Transverse colon (tissue), 4 donors: ENCODE measurements at regions not wholly inside any gene's neighbourhood (a gene's known extent, or its start where the extent isn't known, plus 50 kb on each side); places are given as distances from the start of the nearest gene placed in this dataset.

Experiments used
- DNase-seq: peaks from one replicate; pipeline ENCODE4 v3.0.0-alpha.2; 2019
- H3K27ac ChIP-seq, 4 donors: fragments of 200-600 bp; sonication (generic); 2 replicates each; pipeline ENCODE4 v1.5.1; 2016 to 2018; ENCODE audit warnings: inconsistent platforms in 4 of 4
- H3K27me3 ChIP-seq: fragments of 200-600 bp; sonication (generic); 2 replicates; pipeline ENCODE4 v1.5.1; 2017; ENCODE audit warnings: inconsistent platforms
- H3K36me3 ChIP-seq, 4 donors: fragments of 200-600 bp; sonication (generic); 2 replicates each; pipeline ENCODE4 v1.5.1; 2017 to 2019; ENCODE audit warnings: inconsistent platforms in 4 of 4
- H3K4me1 ChIP-seq, 4 donors: fragments of 200-600 bp; sonication (generic); 2 replicates each; pipeline ENCODE4 v1.5.1; 2017 to 2020; ENCODE audit warnings: inconsistent platforms in 4 of 4
- H3K4me3 ChIP-seq, 4 donors: fragments of 200-600 bp; sonication (generic); 1 replicate in 1 of 4; 2 replicates in 3 of 4; pipeline versions ENCODE4 v1.5.1 to v1.6.1; 2017 to 2019; ENCODE audit warnings: inconsistent platforms in 4 of 4
- H3K9me3 ChIP-seq, 2 donors: fragments of 200-600 bp; sonication (generic); 2 replicates each; pipeline ENCODE4 v1.5.1; 2017 to 2019; ENCODE audit warnings: inconsistent platforms in 2 of 2
- EP300 ChIP-seq: sonication (generic); formaldehyde crosslinking; IDR thresholded peaks from one replicate; pipeline ENCODE4 v1.6.1; 2017; ENCODE audit warnings: antibody characterized with exemption, low read depth
- POLR2A ChIP-seq: fragments of 450-650 bp; IDR thresholded peaks from one replicate; pipeline ENCODE4 v1.6.1; 2016; ENCODE audit warnings: antibody characterized with exemption, mild to moderate bottlenecking, moderate library complexity
- POLR2AphosphoS5 ChIP-seq, 3 donors: sonication (generic); formaldehyde crosslinking; IDR thresholded peaks; one replicate each; pipeline ENCODE4 v1.6.1; 2016; ENCODE audit warnings: antibody characterized with exemption in 3 of 3
- WGBS, 2 donors: methylation state at CpG; one replicate each; pipeline ENCODE4 v1.1.5; 2018; ENCODE audit warnings: low coverage in 1 of 2; 5-methylcytosine and 5-hydroxymethylcytosine counted together
- in situ Hi-C, 4 donors: fragments of 200-750 bp; cut with MboI; loops; one replicate each; pipeline versions ENCODE4 v1.15.0 to v1.15.1; 2017; ENCODE audit warnings: low sequenced_read_pairs in 3 of 4, low pct_ligation_motif_present in 1 of 4, low pct_unique_long_range_greater_than_20kb in 1 of 4
- intact Hi-C: fragments of 100-400 bp; cut with DNase I; formaldehyde crosslinking; loops from one replicate; pipeline ENCODE4 v1.15.1; 2023; ENCODE audit warnings: low total_unique reads
- TF ChIP-seq, protein P1 (sequence below), 5 experiments: fragments of 200-600 bp in 3 of 5; fragments of 450-650 bp in 2 of 5; sonication (generic) in 3 of 5; IDR thresholded peaks; 1 replicate in 2 of 5; 2 replicates in 3 of 5; pipeline ENCODE4 v1.5.1; 2016 to 2017; ENCODE audit warnings: antibody characterized with exemption in 5 of 5, inconsistent platforms in 3 of 5, mild to moderate bottlenecking in 2 of 5, moderate library complexity in 1 of 5

DNA sequence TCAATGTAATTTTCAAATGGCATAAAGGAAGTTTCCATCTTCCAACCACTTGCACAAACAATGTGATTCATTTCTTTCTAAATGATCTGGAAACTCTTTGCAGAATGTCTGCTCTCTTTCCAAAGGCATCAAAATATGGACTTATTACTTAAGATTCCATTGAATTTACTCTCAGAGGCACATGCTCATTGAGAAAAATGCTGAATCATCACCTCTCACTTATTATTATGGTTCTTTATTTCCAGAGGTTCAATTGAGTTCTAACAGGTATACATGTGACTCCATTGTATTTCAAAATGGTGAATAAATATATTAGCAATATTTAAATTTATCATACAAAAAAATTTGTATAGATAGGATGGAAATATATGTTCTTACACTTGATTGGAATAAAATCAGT, 1140.6 kb downstream of the EFNA5 start:
- Histone ChIP-seq H3K4me1 (no peaks in the 10 kb centered on the region), H3K9me3 (no peaks in the 10 kb centered on the region), H3K4me3 (no peak overlapping the region), H3K36me3 (no peaks in the 10 kb centered on the region), H3K27ac (no peak overlapping the region), H3K27me3 (no peaks in the 10 kb centered on the region)
- DNase-seq = no peak
- intact Hi-C loops (no loop called here), in situ Hi-C loops (no loop called here)
- TF ChIP-seq EP300 = no peak
- TF ChIP-seq, protein P1, sequence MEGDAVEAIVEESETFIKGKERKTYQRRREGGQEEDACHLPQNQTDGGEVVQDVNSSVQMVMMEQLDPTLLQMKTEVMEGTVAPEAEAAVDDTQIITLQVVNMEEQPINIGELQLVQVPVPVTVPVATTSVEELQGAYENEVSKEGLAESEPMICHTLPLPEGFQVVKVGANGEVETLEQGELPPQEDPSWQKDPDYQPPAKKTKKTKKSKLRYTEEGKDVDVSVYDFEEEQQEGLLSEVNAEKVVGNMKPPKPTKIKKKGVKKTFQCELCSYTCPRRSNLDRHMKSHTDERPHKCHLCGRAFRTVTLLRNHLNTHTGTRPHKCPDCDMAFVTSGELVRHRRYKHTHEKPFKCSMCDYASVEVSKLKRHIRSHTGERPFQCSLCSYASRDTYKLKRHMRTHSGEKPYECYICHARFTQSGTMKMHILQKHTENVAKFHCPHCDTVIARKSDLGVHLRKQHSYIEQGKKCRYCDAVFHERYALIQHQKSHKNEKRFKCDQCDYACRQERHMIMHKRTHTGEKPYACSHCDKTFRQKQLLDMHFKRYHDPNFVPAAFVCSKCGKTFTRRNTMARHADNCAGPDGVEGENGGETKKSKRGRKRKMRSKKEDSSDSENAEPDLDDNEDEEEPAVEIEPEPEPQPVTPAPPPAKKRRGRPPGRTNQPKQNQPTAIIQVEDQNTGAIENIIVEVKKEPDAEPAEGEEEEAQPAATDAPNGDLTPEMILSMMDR (IDR thresholded peaks at IDR 0.05) = no peak
- no peak for TF ChIP-seq POLR2A
- no peak for TF ChIP-seq POLR2AphosphoS5 (IDR thresholded peaks at IDR 0.05)

DNA sequence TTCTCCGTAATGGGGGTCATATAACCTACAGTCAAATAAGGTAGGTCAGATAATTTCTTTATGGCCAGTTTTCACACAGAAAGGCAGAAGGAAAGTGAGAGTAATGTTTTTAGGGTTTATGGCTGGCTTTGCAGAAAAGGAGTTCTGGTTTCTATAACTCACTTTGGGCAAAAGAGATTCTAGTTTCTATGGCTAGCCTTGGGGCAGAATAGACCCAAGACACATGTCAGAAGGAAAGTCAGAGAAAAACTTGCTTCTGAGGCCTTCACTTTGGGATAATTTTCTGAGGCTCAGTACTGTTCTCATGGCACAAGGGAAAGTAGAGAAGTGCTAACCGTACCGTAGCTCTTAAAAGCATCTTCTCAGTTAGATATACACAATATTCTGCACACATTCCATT, 1145.3 kb downstream of the EFNA5 start:
- WGBS, 2 donors = 88 to 91% methylated on average over 3 of the region's 3 CpGs
- no peaks in the 10 kb centered on the region for H3K9me3 ChIP-seq
- H3K27me3 ChIP-seq = no peaks in the 10 kb centered on the region
- H3K4me1 ChIP-seq = peaks cover 0 to 4% (median 0%) of the 10 kb centered on the region in 4 donors
- intact Hi-C loops (no loop called here), in situ Hi-C loops (no loop called here)
- no peak overlapping the region for H3K27ac ChIP-seq
- TF ChIP-seq, protein P1 (IDR thresholded peaks at IDR 0.05) = no peak
- no peak for TF ChIP-seq POLR2AphosphoS5 (IDR thresholded peaks at IDR 0.05)
- TF ChIP-seq EP300 = no peak
- TF ChIP-seq POLR2A = no peak
- no peak overlapping the region for H3K4me3 ChIP-seq
- no peak for DNase-seq
- H3K36me3 ChIP-seq = no peaks in the 10 kb centered on the region

- DNase-seq = no peak
- H3K9me3 ChIP-seq = no peaks in the 10 kb centered on the region
- H3K4me3 ChIP-seq = no peak overlapping the region
- TF ChIP-seq POLR2A (no peak), POLR2AphosphoS5 (IDR thresholded peaks at IDR 0.05) (no peak)
- no peak overlapping the region for H3K27ac ChIP-seq
- H3K36me3 ChIP-seq = no peaks in the 10 kb centered on the region
- H3K27me3 ChIP-seq = no peaks in the 10 kb centered on the region
- peaks cover 0 to 4% (median 0%) of the 10 kb centered on the region in 4 donors for H3K4me1 ChIP-seq
- intact Hi-C loops = no loop called here
- in situ Hi-C loops = no loop called here
These were observed 1146.9 kb downstream of the EFNA5 start for GRCh38 chr5:106523852-106524251.

DNA sequence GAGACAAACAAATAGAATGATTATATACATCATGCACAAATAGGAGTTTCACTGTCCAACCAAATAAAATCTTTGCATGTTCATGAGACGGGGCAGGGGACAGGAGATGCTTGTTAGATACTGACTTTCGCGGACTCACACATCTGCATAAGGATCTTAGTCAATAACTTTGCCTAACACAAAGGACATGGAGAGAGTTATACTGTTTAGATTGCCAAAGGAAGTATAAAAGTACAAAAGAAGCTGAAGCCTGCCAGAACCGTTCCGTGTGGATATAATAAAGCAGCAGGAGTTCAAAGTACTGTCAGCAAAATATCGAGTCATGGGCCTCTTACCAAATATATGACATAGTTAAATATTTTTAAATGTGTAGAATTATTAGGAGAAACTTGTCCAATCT, 1148.4 kb downstream of the EFNA5 start:
- intact Hi-C loops (no loop called here), in situ Hi-C loops (no loop called here)
- Histone ChIP-seq H3K4me1 (peaks cover 0 to 4% (median 0%) of the 10 kb centered on the region in 4 donors), H3K4me3 (no peak overlapping the region), H3K27ac (no peak overlapping the region), H3K36me3 (no peaks in the 10 kb centered on the region), H3K27me3 (no peaks in the 10 kb centered on the region), H3K9me3 (no peaks in the 10 kb centered on the region)
- no peak for DNase-seq
- 23 to 49% methylated on average over 6 of the region's 6 CpGs for WGBS, 2 donors
- no peak for TF ChIP-seq POLR2A
- TF ChIP-seq, protein P1 (IDR thresholded peaks at IDR 0.05) = no peak
- TF ChIP-seq POLR2AphosphoS5 (IDR thresholded peaks at IDR 0.05) = no peak
- TF ChIP-seq EP300 = no peak

GRCh38 chr5:106521701-106522100, 1149.0 kb downstream of the EFNA5 start:
- WGBS, 2 donors = 68 to 83% methylated on average over 1 to 2 of the region's 2 CpGs

More at GRCh38 chr5:106521701-106522100, 1149.0 kb downstream of the EFNA5 start:
- Histone ChIP-seq H3K4me1 (peaks cover 0 to 4% (median 0%) of the 10 kb centered on the region in 4 donors), H3K4me3 (no peak overlapping the region), H3K36me3 (no peaks in the 10 kb centered on the region), H3K27ac (no peak overlapping the region), H3K9me3 (no peaks in the 10 kb centered on the region), H3K27me3 (no peaks in the 10 kb centered on the region)
- in situ Hi-C loops (no loop called here), intact Hi-C loops (no loop called here)
- DNase-seq = no peak
- TF ChIP-seq, protein P1 (IDR thresholded peaks at IDR 0.05) = no peak
- no peak for TF ChIP-seq POLR2AphosphoS5 (IDR thresholded peaks at IDR 0.05)
- no peak for TF ChIP-seq EP300
- no peak for TF ChIP-seq POLR2A
